H1 (cell line): ENCODE measurements at regions not wholly inside any gene's neighbourhood (a gene's known extent, or its start where the extent isn't known, plus 50 kb on each side); places are given as distances from the start of the nearest gene placed in this dataset.

Source experiments
- CTCF ChIA-PET: fragments of 300-600 bp; sonication (Branson Sonifier 250); formaldehyde crosslinking; loops from one replicate; lab custom pipeline; 2021; ENCODE audit not compliant: partially characterized antibody; lab: Charles Lee
- POLR2A ChIA-PET: fragments of 300-600 bp; sonication (Branson Sonifier 250); formaldehyde crosslinking; loops from one replicate; lab custom pipeline; 2021; ENCODE audit warnings: inconsistent platforms; ENCODE audit not compliant: partially characterized antibody; lab: Charles Lee
- DNase-seq, 2 experiments: peaks; one replicate each; pipeline versions ENCODE4 v3.0.0 to v3.0.0-alpha.2; 2010 to 2022; ENCODE audit warnings: low spot score in 2 of 2, low read depth in 1 of 2, mixed read lengths in 1 of 2
- FAIRE-seq: peaks from 2 replicates; lab custom pipeline; 2011; peaks lifted over from hg19 to GRCh38; lab: Jason Lieb, UNC
- H2AFZ ChIP-seq: 2 replicates; pipeline ENCODE4 v1.8.1; 2012; ENCODE audit warnings: low read length, inconsistent platforms
- H2AK5ac ChIP-seq: 2 replicates; pipeline ENCODE4 v1.6.1; 2013; ENCODE audit warnings: low read depth, low read length
- H2BK120ac ChIP-seq: replicated peaks from 2 replicates; pipeline ENCODE3; 2013; ENCODE audit warnings: low read depth, low read length, inconsistent platforms
- H2BK12ac ChIP-seq: 2 replicates; pipeline ENCODE4 v1.6.1; 2013; ENCODE audit warnings: low read depth, low read length
- H2BK15ac ChIP-seq: 2 replicates; pipeline ENCODE4 v1.6.1; 2013; ENCODE audit warnings: low read length
- H2BK20ac ChIP-seq: 2 replicates; pipeline ENCODE4 v1.6.1; 2013; ENCODE audit warnings: low read length
- H2BK5ac ChIP-seq: 2 replicates; pipeline ENCODE4 v1.6.1; 2013; ENCODE audit warnings: low read depth, low read length
- H3K14ac ChIP-seq: 2 replicates; pipeline ENCODE4 v1.6.1; 2013; ENCODE audit warnings: inconsistent platforms; ENCODE audit not compliant: insufficient read length
- H3K18ac ChIP-seq: 2 replicates; pipeline ENCODE4 v1.6.1; 2013; ENCODE audit warnings: low read length; ENCODE audit errors: extremely low read depth
- H3K23ac ChIP-seq: 2 replicates; pipeline ENCODE4 v1.6.1; 2013; ENCODE audit warnings: inconsistent platforms; ENCODE audit not compliant: insufficient read length
- H3K23me2 ChIP-seq: 2 replicates; pipeline ENCODE4 v1.6.1; 2013; ENCODE audit warnings: low read depth, low read length
- H3K27ac ChIP-seq: 2 replicates; pipeline ENCODE4 v1.6.1; 2011; ENCODE audit warnings: low read depth, low read length, inconsistent platforms
- H3K27me3 ChIP-seq, 4 experiments: replicated peaks in 1 of 4; 1 replicate in 1 of 4; 2 replicates in 3 of 4; pipeline versions ENCODE4 v1.6.1 to v1.8.1; 2011 to 2013; ENCODE audit warnings: low read length in 3 of 4, mild to moderate bottlenecking in 3 of 4, inconsistent platforms in 2 of 4, mixed read lengths in 2 of 4, moderate library complexity in 1 of 4; ENCODE audit not compliant: control insufficient read depth in 3 of 4, insufficient read depth in 3 of 4; ENCODE audit errors: extremely low read depth in 1 of 4
- H3K36me3 ChIP-seq, 4 experiments: 2 replicates each; pipeline versions ENCODE4 v1.6.1 to v1.8.1; 2011 to 2013; ENCODE audit warnings: mild to moderate bottlenecking in 4 of 4, low read length in 3 of 4, moderate library complexity in 2 of 4, control low read depth in 1 of 4, inconsistent platforms in 1 of 4; ENCODE audit not compliant: insufficient read depth in 4 of 4, control insufficient read depth in 2 of 4
- H3K4ac ChIP-seq: replicated peaks from 2 replicates; pipeline ENCODE3; 2013; ENCODE audit warnings: low read length, low read depth, mixed read lengths, inconsistent platforms; ENCODE audit not compliant: insufficient read length
- H3K4me1 ChIP-seq, 4 experiments: replicated peaks in 1 of 4; 1 replicate in 1 of 4; 2 replicates in 3 of 4; pipeline versions ENCODE4 v1.6.1 to v1.8.1; 2011 to 2013; ENCODE audit warnings: low read length in 3 of 4, inconsistent platforms in 2 of 4, mixed read lengths in 1 of 4; ENCODE audit not compliant: insufficient read depth in 4 of 4, control insufficient read depth in 3 of 4
- H3K4me2 ChIP-seq, 2 experiments: 2 replicates each; pipeline versions ENCODE4 v1.6.1 to v1.8.1; 2011 to 2013; ENCODE audit warnings: low read depth in 2 of 2, low read length in 2 of 2, control low read depth in 1 of 2, inconsistent platforms in 1 of 2, mild to moderate bottlenecking in 1 of 2; ENCODE audit not compliant: insufficient read depth in 1 of 2
- H3K4me3 ChIP-seq, 4 experiments: fragments of 200-600, 300-600 bp in 1 of 4; sonication (generic), shearing (Covaris generic), sonication (Bioruptor Twin) in 1 of 4; 2 replicates each; pipeline versions ENCODE4 v1.5.1 to v1.8.1; 2011 to 2016; ENCODE audit warnings: low read length in 4 of 4, low read depth in 3 of 4, control low read depth in 2 of 4, inconsistent platforms in 2 of 4, mild to moderate bottlenecking in 2 of 4, mixed read lengths in 1 of 4, moderate library complexity in 1 of 4; ENCODE audit not compliant: insufficient read depth in 2 of 4; ENCODE audit errors: extremely low read depth in 1 of 4
- H3K56ac ChIP-seq: replicated peaks from 2 replicates; pipeline ENCODE3; 2013; ENCODE audit warnings: low read depth, mild to moderate bottlenecking, mixed read lengths, low read length, inconsistent platforms; ENCODE audit not compliant: insufficient read length
- H3K79me1 ChIP-seq: 2 replicates; pipeline ENCODE4 v1.6.1; 2013; ENCODE audit warnings: low read depth, low read length, control low read depth
- H3K79me2 ChIP-seq, 2 experiments: 2 replicates each; pipeline versions ENCODE4 v1.6.1 to v1.8.1; 2012 to 2013; ENCODE audit warnings: low read length in 2 of 2, mild to moderate bottlenecking in 2 of 2, inconsistent platforms in 1 of 2; ENCODE audit not compliant: insufficient read depth in 2 of 2, control insufficient read depth in 1 of 2
- H3K9ac ChIP-seq, 4 experiments: replicated peaks in 1 of 4; 1 replicate in 1 of 4; 2 replicates in 3 of 4; pipeline versions ENCODE4 v1.6.1 to v1.8.1; 2011 to 2013; ENCODE audit warnings: low read depth in 3 of 4, low read length in 3 of 4, control low read depth in 2 of 4, mild to moderate bottlenecking in 2 of 4, moderate library complexity in 2 of 4, inconsistent platforms in 1 of 4; ENCODE audit errors: extremely low read depth in 1 of 4
- H3K9me3 ChIP-seq, 2 experiments: 2 replicates each; pipeline versions ENCODE4 v1.6.1 to v1.8.1; 2012 to 2013; ENCODE audit warnings: mild to moderate bottlenecking in 2 of 2, moderate library complexity in 2 of 2, control low read depth in 1 of 2, inconsistent platforms in 1 of 2, low read depth in 1 of 2, low read length in 1 of 2, mixed read lengths in 1 of 2; ENCODE audit not compliant: insufficient read depth in 2 of 2
- H4K20me1 ChIP-seq, 2 experiments: replicated peaks in 1 of 2; 2 replicates each; pipeline versions ENCODE3 to v1.8.1; 2011 to 2013; ENCODE audit warnings: inconsistent platforms in 2 of 2, low read length in 2 of 2, mild to moderate bottlenecking in 1 of 2; ENCODE audit not compliant: insufficient read depth in 2 of 2, control insufficient read depth in 1 of 2
- H4K5ac ChIP-seq: 2 replicates; pipeline ENCODE4 v1.6.1; 2013; ENCODE audit warnings: low read length, low read depth, mixed read lengths, inconsistent platforms; ENCODE audit not compliant: insufficient read length
- H4K8ac ChIP-seq: 2 replicates; pipeline ENCODE4 v1.8.0; 2013; ENCODE audit warnings: mild to moderate bottlenecking, moderate library complexity, low read length, inconsistent platforms; ENCODE audit not compliant: insufficient read depth; ENCODE audit errors: extremely low read depth
- H4K91ac ChIP-seq: replicated peaks from 2 replicates; pipeline ENCODE3; 2013; ENCODE audit warnings: low read length, mixed read lengths, inconsistent platforms; ENCODE audit not compliant: insufficient read length
- ATF2 ChIP-seq: IDR thresholded peaks from 2 replicates; pipeline ENCODE4 v1.6.1; 2012; ENCODE audit warnings: low read length, inconsistent platforms
- CTBP2 ChIP-seq: IDR thresholded peaks from 2 replicates; pipeline ENCODE4 v1.7.0; 2011; ENCODE audit warnings: borderline replicate concordance, mild to moderate bottlenecking, moderate library complexity, mixed read lengths, low read length; ENCODE audit not compliant: insufficient read depth, insufficient read length
- EGR1 ChIP-seq: IDR thresholded peaks from 2 replicates; pipeline ENCODE4 v1.6.1; 2011; ENCODE audit warnings: low read depth, low read length, borderline replicate concordance
- HDAC2 ChIP-seq, 2 experiments: fragments of 300-600 bp in 1 of 2; sonication (generic) in 1 of 2; IDR thresholded peaks; 2 replicates each; pipeline ENCODE4 v1.6.1; 2011 to 2012; ENCODE audit warnings: low read depth in 2 of 2, low read length in 2 of 2, mild to moderate bottlenecking in 2 of 2, moderate library complexity in 2 of 2, borderline replicate concordance in 1 of 2, inconsistent platforms in 1 of 2
- POLR2A ChIP-seq, 2 experiments: IDR thresholded peaks; 1 replicate in 1 of 2; 2 replicates in 1 of 2; pipeline ENCODE4 v1.6.1; 2011; ENCODE audit warnings: low read depth in 2 of 2, low read length in 2 of 2, mild to moderate bottlenecking in 2 of 2; ENCODE audit errors: control extremely low read depth in 1 of 2
- POU5F1 ChIP-seq: IDR thresholded peaks from 2 replicates; pipeline ENCODE4 v1.6.1; 2011; ENCODE audit warnings: low read depth, mild to moderate bottlenecking, low read length, moderate library complexity
- SP4 ChIP-seq: IDR thresholded peaks from 2 replicates; pipeline ENCODE4 v1.6.1; 2012; ENCODE audit warnings: low read length, inconsistent platforms
- WGBS, 2 experiments: shearing (Covaris generic) in 1 of 2; methylation state at CpG; one replicate each; pipeline versions ENCODE4 v1.1.6 to v1.1.7; 2013 to 2015; ENCODE audit warnings: low lambda C conversion rate in 2 of 2, mixed read lengths in 2 of 2, inconsistent platforms in 1 of 2, low coverage in 1 of 2, missing lambda C conversion rate in 1 of 2; ENCODE audit not compliant: insufficient replicate concordance in 2 of 2, insufficient coverage in 1 of 2, insufficient read length in 1 of 2; ENCODE audit errors: extremely low coverage in 1 of 2, missing lambda C conversion rate in 1 of 2; 5-methylcytosine and 5-hydroxymethylcytosine counted together

GRCh38 chr2:237235383-237236095 is 149.8 kb downstream of the COPS8 start:
- Histone ChIP-seq H3K9me3 (peaks cover 6% of the 10 kb centered on the region in 2 experiments; a peak in 1 of 4 replicates), H4K5ac (no peak overlapping the region), H2AK5ac (no peak overlapping the region), H2BK5ac (no peak overlapping the region), H2BK15ac (no peak overlapping the region), H3K23me2 (no peaks in the 10 kb centered on the region), H4K20me1 (no peaks in the 10 kb centered on the region), H3K36me3 (no peaks in the 10 kb centered on the region; a peak in 2 of 8 replicates), H4K91ac (no peak overlapping the region), H2AFZ (no peak overlapping the region), H3K4me2 (no peak overlapping the region), H3K9ac (no peak overlapping the region), H3K4me1 (no peaks in the 10 kb centered on the region), H3K4me3 (no peak overlapping the region), H3K14ac (no peak overlapping the region), H3K18ac (no peak overlapping the region), H3K79me1 (no peaks in the 10 kb centered on the region), H3K27ac (no peak overlapping the region), H3K23ac (no peak overlapping the region), H2BK20ac (no peak overlapping the region), H3K79me2 (no peaks in the 10 kb centered on the region), H3K56ac (no peak overlapping the region), H2BK12ac (no peak overlapping the region), H4K8ac (no peak overlapping the region), H2BK120ac (no peak overlapping the region), H3K4ac (no peak overlapping the region), H3K27me3 (no peaks in the 10 kb centered on the region)
- DNase-seq (no peak), FAIRE-seq (no peak)
- TF ChIP-seq EGR1: no peak
- TF ChIP-seq SP4: no peak
- no peak for TF ChIP-seq POU5F1
- no peak for TF ChIP-seq CTBP2
- no peak for TF ChIP-seq POLR2A (IDR thresholded peaks at IDR 0.05; ENCODE audit: control extremely low read depth in 1 of 2, low read depth in 2 of 2, low read length in 2 of 2)
- no peak for TF ChIP-seq HDAC2 (IDR thresholded peaks at IDR 0.05; ENCODE audit: borderline replicate concordance in 1 of 2, low read depth in 2 of 2, low read length in 2 of 2)
- TF ChIP-seq ATF2: no peak
- ChIA-PET CTCF (interaction anchor here (1.6 kb wide), 1 partner anchor 186 kb away, joined by 3 read pairs; no protein-coding TSS in a partner anchor), POLR2A (no interaction called here)
- WGBS, 2 experiments: 91% methylated on average over 6 of the region's 6 CpGs; no CpG with 5 or more reads in 1 of the 2 experiments
